GM23338 (cell line): ENCODE measurements at regions not wholly inside any gene's neighbourhood (a gene's known extent, or its start where the extent isn't known, plus 50 kb on each side); places are given as distances from the start of the nearest gene placed in this dataset.

ENCODE experiments used
- ATAC-seq: fragments of 200-7000 bp; cut with Tn5 transposase; 3 replicates; pipeline ENCODE4 v1.9.1; 2020
- DNase-seq: peaks from one replicate; pipeline ENCODE4 v3.0.0-alpha.2; 2015; ENCODE audit warnings: low spot score
- H2AFZ ChIP-seq: fragments of 200-600 bp; sonication (generic); 2 replicates; pipeline ENCODE4 v1.8.0; 2016; ENCODE audit warnings: antibody characterized with exemption, mild to moderate bottlenecking, moderate library complexity
- H3F3A ChIP-seq: fragments of 200-600 bp; sonication (generic); replicated peaks from 2 replicates; pipeline ENCODE4 v1.8.0; 2017; ENCODE audit warnings: antibody characterized with exemption, mixed run types, low read depth
- H3K27ac ChIP-seq: fragments of 200-600 bp; sonication (generic); 2 replicates; pipeline ENCODE4 v1.6.1; 2016; ENCODE audit warnings: low read depth
- H3K27me3 ChIP-seq: fragments of 200-600 bp; sonication (generic); 2 replicates; pipeline ENCODE4 v1.8.0; 2016; ENCODE audit warnings: mild to moderate bottlenecking, mixed run types, moderate library complexity; ENCODE audit not compliant: insufficient read depth
- H3K36me3 ChIP-seq: fragments of 200-600 bp; sonication (generic); 2 replicates; pipeline ENCODE4 v1.8.0; 2016; ENCODE audit warnings: mild to moderate bottlenecking; ENCODE audit not compliant: insufficient read depth
- H3K4me1 ChIP-seq: fragments of 200-600 bp; sonication (generic); 2 replicates; pipeline ENCODE4 v1.8.0; 2016; ENCODE audit warnings: mild to moderate bottlenecking, moderate library complexity; ENCODE audit not compliant: insufficient read depth
- H3K4me2 ChIP-seq: fragments of 200-600 bp; sonication (generic); 2 replicates; pipeline ENCODE4 v1.7.1; 2017; ENCODE audit warnings: mixed run types
- H3K4me3 ChIP-seq: fragments of 200-600 bp; sonication (generic); 2 replicates; pipeline ENCODE4 v1.6.1; 2016; ENCODE audit warnings: mixed run types
- H3K79me2 ChIP-seq: fragments of 200-600 bp; sonication (generic); replicated peaks from 2 replicates; pipeline ENCODE4 v1.8.0; 2017; ENCODE audit warnings: mild to moderate bottlenecking; ENCODE audit not compliant: insufficient read depth
- H3K9me2 ChIP-seq: fragments of 200-600 bp; sonication (generic); 2 replicates; pipeline ENCODE4 v1.8.0; 2017; ENCODE audit not compliant: insufficient read depth
- H4K20me1 ChIP-seq: fragments of 200-600 bp; sonication (generic); replicated peaks from 2 replicates; pipeline ENCODE4 v1.8.0; 2017; ENCODE audit warnings: mild to moderate bottlenecking; ENCODE audit not compliant: insufficient read depth
- H3K27ac Mint-ChIP-seq: 2 replicates; pipeline ENCODE4 v1.8.0; 2020; ENCODE audit warnings: inconsistent platforms, mild to moderate bottlenecking, moderate library complexity, mixed read lengths
- H3K27me3 Mint-ChIP-seq: 3 replicates; pipeline ENCODE4 v1.8.0; 2022; ENCODE audit warnings: low read depth, mild to moderate bottlenecking, moderate library complexity, mixed read lengths, inconsistent platforms; ENCODE audit not compliant: insufficient read depth, poor library complexity
- H3K36me3 Mint-ChIP-seq: 3 replicates; pipeline ENCODE4 v1.8.0; 2021; ENCODE audit warnings: low read depth, mild to moderate bottlenecking, inconsistent platforms, moderate library complexity, mixed read lengths
- H3K4me1 Mint-ChIP-seq: 3 replicates; pipeline ENCODE4 v1.8.0; 2020; ENCODE audit warnings: mild to moderate bottlenecking, inconsistent platforms, mixed read lengths
- H3K4me3 Mint-ChIP-seq: 3 replicates; pipeline ENCODE4 v1.8.0; 2021; ENCODE audit warnings: moderate library complexity, mild to moderate bottlenecking, inconsistent platforms, mixed read lengths
- H3K9me3 Mint-ChIP-seq: 3 replicates; pipeline ENCODE4 v1.8.0; 2020; ENCODE audit warnings: moderate library complexity, mild to moderate bottlenecking, inconsistent platforms, mixed read lengths
- CREB1 ChIP-seq: fragments of 250-450 bp; sonication (Bioruptor Pico); IDR thresholded peaks from 2 replicates; pipeline ENCODE4 v1.5.0; 2020; ENCODE audit warnings: low read depth, mild to moderate bottlenecking, moderate library complexity
- CTCF ChIP-seq, 2 experiments: fragments of 200-600 bp in 1 of 2; sonication (generic) in 1 of 2; conservative IDR thresholded peaks; 2 replicates each; pipeline versions ENCODE4 v1.5.1 to v1.6.1; 2016 to 2017; ENCODE audit warnings: antibody characterized with exemption in 2 of 2, low read depth in 2 of 2, mild to moderate bottlenecking in 2 of 2, moderate library complexity in 1 of 2
- ETS1 ChIP-seq: IDR thresholded peaks from 2 replicates; pipeline ENCODE4 v1.6.1; 2016; ENCODE audit warnings: antibody characterized with exemption
- EZH2 ChIP-seq: fragments of 200-600 bp; sonication (generic); IDR thresholded peaks from one replicate; pipeline ENCODE4 v1.8.0; 2017; ENCODE audit warnings: antibody characterized with exemption, mild to moderate bottlenecking, low read depth; ENCODE audit not compliant: unreplicated experiment
- EZH2phosphoT487 ChIP-seq: fragments of 200-600 bp; sonication (generic); IDR thresholded peaks from one replicate; pipeline ENCODE4 v1.8.1; 2018; ENCODE audit warnings: antibody characterized with exemption; ENCODE audit not compliant: unreplicated experiment
- JUNB ChIP-seq: IDR thresholded peaks from one replicate; pipeline ENCODE4 v1.6.1; 2016; ENCODE audit warnings: antibody characterized with exemption; ENCODE audit not compliant: unreplicated experiment
- NANOG ChIP-seq: IDR thresholded peaks from 2 replicates; pipeline ENCODE4 v1.6.1; 2016; ENCODE audit warnings: antibody characterized with exemption, borderline replicate concordance
- POLR2AphosphoS5 ChIP-seq: IDR thresholded peaks from 2 replicates; pipeline ENCODE4 v1.6.1; 2016; ENCODE audit warnings: antibody characterized with exemption, low read depth
- STAT1 ChIP-seq: IDR thresholded peaks from one replicate; pipeline ENCODE4 v1.6.1; 2016; ENCODE audit warnings: antibody characterized with exemption; ENCODE audit not compliant: unreplicated experiment
- ZNF114 ChIP-seq: fragments of 250-450 bp; sonication (Bioruptor Pico); IDR thresholded peaks from 2 replicates; pipeline ENCODE4 v1.5.0; 2020; ENCODE audit warnings: mild to moderate bottlenecking, moderate library complexity
- ZNF331 ChIP-seq: fragments of 250-450 bp; sonication (Bioruptor Pico); IDR thresholded peaks from 2 replicates; pipeline ENCODE4 v1.5.0; 2020; ENCODE audit warnings: low read depth, mild to moderate bottlenecking, moderate library complexity
- ZNF462 ChIP-seq: fragments of 250-450 bp; sonication (Bioruptor Pico); IDR thresholded peaks from 2 replicates; pipeline ENCODE4 v1.5.0; 2020; ENCODE audit warnings: mild to moderate bottlenecking, moderate library complexity

- no peak overlapping the region for H3K4me2 ChIP-seq
- H2AFZ ChIP-seq: no peak overlapping the region
- TF ChIP-seq ZNF331: no peak
- DNase-seq (no peak), ATAC-seq (no peak)
- Mint-ChIP-seq H3K9me3 (no peaks in the 10 kb centered on the region), H3K4me3 (no peak overlapping the region), H3K4me1 (peaks cover 21% of the 10 kb centered on the region), H3K36me3 (no peaks in the 10 kb centered on the region), H3K27ac (no peak overlapping the region), H3K27me3 (peaks cover 2% of the 10 kb centered on the region)
- no peaks in the 10 kb centered on the region for H3K36me3 ChIP-seq
- H3K27me3 ChIP-seq: no peaks in the 10 kb centered on the region
- no peak overlapping the region for H3K4me3 ChIP-seq
- H3F3A ChIP-seq: no peaks in the 10 kb centered on the region
- peaks cover 1% of the 10 kb centered on the region for H3K9me2 ChIP-seq
- H4K20me1 ChIP-seq: no peaks in the 10 kb centered on the region
- no peak overlapping the region for H3K27ac ChIP-seq
- H3K4me1 ChIP-seq: peaks cover 14% of the 10 kb centered on the region; the same call in 1 of the 2 replicates
- no peaks in the 10 kb centered on the region for H3K79me2 ChIP-seq
These were observed 286.9 kb downstream of the MEIS1 start for GRCh38 chr2:66721776-66722175.

- Mint-ChIP-seq H3K4me3 (no peak overlapping the region), H3K27ac (0 out of 2 replicates have a peak overlapping the region, but pooled peaks have one; percentile 9), H3K27me3 (peaks cover 2% of the 10 kb centered on the region), H3K36me3 (no peaks in the 10 kb centered on the region), H3K9me3 (no peaks in the 10 kb centered on the region), H3K4me1 (peaks cover 18% of the 10 kb centered on the region)
- Histone ChIP-seq H3K79me2 (no peaks in the 10 kb centered on the region), H3K27me3 (no peaks in the 10 kb centered on the region), H2AFZ (peak overlapping the region; percentile 77), H3F3A (no peaks in the 10 kb centered on the region), H3K36me3 (no peaks in the 10 kb centered on the region), H4K20me1 (no peaks in the 10 kb centered on the region), H3K4me1 (peaks cover 14% of the 10 kb centered on the region; the same call in 1 of the 2 replicates), H3K4me3 (no peak overlapping the region), H3K27ac (no peak overlapping the region), H3K9me2 (peaks cover 5% of the 10 kb centered on the region), H3K4me2 (no peak overlapping the region)
- DNase-seq: no peak
- ATAC-seq: peak; percentile 25; the same call in 1 of the 3 replicates
- TF ChIP-seq EZH2phosphoT487: no peak
- no peak for TF ChIP-seq ZNF114
- no peak for TF ChIP-seq ZNF331
- no peak for TF ChIP-seq CREB1
- no peak for TF ChIP-seq POLR2AphosphoS5
- no peak for TF ChIP-seq JUNB
- no peak for TF ChIP-seq CTCF (conservative IDR thresholded peaks at IDR 0.05; ENCODE audit: low read depth in 2 of 2)
- TF ChIP-seq STAT1: no peak
- no peak for TF ChIP-seq NANOG
- no peak for TF ChIP-seq ETS1
- TF ChIP-seq ZNF462 (CRISPR knock-in tag): no peak
- no peak for TF ChIP-seq EZH2
These were observed 289.3 kb downstream of the MEIS1 start for GRCh38 chr2:66724241-66724640.
